Keratinocyte (primary cell): ENCODE measurements at regions not wholly inside any gene's neighbourhood (a gene's known extent, or its start where the extent isn't known, plus 50 kb on each side); places are given as distances from the start of the nearest gene placed in this dataset.

Source experiments
- DNase-seq: peaks from one replicate; pipeline ENCODE4 v3.0.0-alpha.2; 2011; ENCODE audit warnings: low read depth, missing footprints, low spot score
- FAIRE-seq: peaks from 2 replicates; lab custom pipeline; 2011; peaks lifted over from hg19 to GRCh38; lab: Jason Lieb, UNC
- H2AFZ ChIP-seq: 2 replicates; pipeline ENCODE4 v1.6.0; 2012; ENCODE audit warnings: low read length, control low read depth, inconsistent platforms; ENCODE audit not compliant: control insufficient read depth
- H3K27ac ChIP-seq: 2 replicates; pipeline ENCODE4 v1.5.1; 2011; ENCODE audit warnings: low read length; ENCODE audit not compliant: control insufficient read depth, insufficient read depth
- H3K27me3 ChIP-seq: 3 replicates; pipeline ENCODE4 v1.6.0; 2011; ENCODE audit warnings: low read length; ENCODE audit not compliant: control insufficient read depth, insufficient read depth; ENCODE audit errors: extremely low read depth
- H3K36me3 ChIP-seq, 2 experiments: 2 replicates in 1 of 2; 3 replicates in 1 of 2; pipeline ENCODE4 v1.5.1; 2011; ENCODE audit warnings: low read length in 2 of 2, mild to moderate bottlenecking in 1 of 2; ENCODE audit not compliant: control insufficient read depth in 2 of 2, insufficient read depth in 2 of 2; ENCODE audit errors: extremely low read depth in 1 of 2
- H3K4me1 ChIP-seq: 3 replicates; pipeline ENCODE4 v1.5.1; 2011; ENCODE audit warnings: low read length; ENCODE audit not compliant: control insufficient read depth, insufficient read depth; ENCODE audit errors: extremely low read depth
- H3K4me2 ChIP-seq: 3 replicates; pipeline ENCODE4 v1.6.0; 2011; ENCODE audit warnings: low read depth, low read length; ENCODE audit not compliant: control insufficient read depth, insufficient read depth; ENCODE audit errors: extremely low read depth
- H3K4me3 ChIP-seq, 3 experiments: fragments of 200-600 bp in 1 of 3; sonication (generic) in 1 of 3; 2 replicates in 2 of 3; 3 replicates in 1 of 3; pipeline ENCODE4 v1.5.1; 2011 to 2016; ENCODE audit warnings: low read length in 3 of 3, mild to moderate bottlenecking in 3 of 3, control low read depth in 2 of 3, inconsistent platforms in 1 of 3, low read depth in 1 of 3, mixed read lengths in 1 of 3, mixed run types in 1 of 3, moderate library complexity in 1 of 3; ENCODE audit not compliant: control insufficient read depth in 2 of 3, insufficient read depth in 2 of 3; ENCODE audit errors: extremely low read depth in 1 of 3
- H3K79me2 ChIP-seq: 2 replicates; pipeline ENCODE4 v1.6.0; 2012; ENCODE audit warnings: low read length; ENCODE audit not compliant: control insufficient read depth, insufficient read depth
- H3K9ac ChIP-seq: 3 replicates; pipeline ENCODE4 v1.6.0; 2011; ENCODE audit warnings: low read length; ENCODE audit not compliant: control insufficient read depth, insufficient read depth; ENCODE audit errors: extremely low read depth
- H3K9me1 ChIP-seq: 3 replicates; pipeline ENCODE4 v1.6.0; 2011; ENCODE audit warnings: low read length; ENCODE audit not compliant: control insufficient read depth, insufficient read depth; ENCODE audit errors: extremely low read depth
- H3K9me3 ChIP-seq: 2 replicates; pipeline ENCODE4 v1.5.1; 2012; ENCODE audit warnings: low read depth, low read length; ENCODE audit not compliant: control insufficient read depth
- H4K20me1 ChIP-seq: 3 replicates; pipeline ENCODE4 v1.6.0; 2011; ENCODE audit warnings: low read length; ENCODE audit not compliant: control insufficient read depth, insufficient read depth; ENCODE audit errors: extremely low read depth
- EZH2 ChIP-seq: IDR thresholded peaks from one replicate; pipeline ENCODE4 v1.6.1; 2012; ENCODE audit warnings: inconsistent platforms, mild to moderate bottlenecking, low read length, moderate library complexity
- dilution Hi-C: fragments of 300-500 bp; cut with MboI; formaldehyde crosslinking; loops from one replicate; pipeline ENCODE4 v1.7.0; 2020; ENCODE audit warnings: low sequenced_read_pairs; ENCODE audit not compliant: extremely low pct_ligation_motif_present
- TF ChIP-seq, protein P1 (sequence below), 3 experiments: IDR thresholded peaks in 1 of 3; conservative IDR thresholded peaks in 1 of 3; optimal IDR thresholded peaks in 1 of 3; 2 replicates in 2 of 3; 3 replicates in 1 of 3; pipeline versions ENCODE3 to v1.5.1; 2011; ENCODE audit warnings: low read length in 3 of 3, mild to moderate bottlenecking in 3 of 3, moderate library complexity in 2 of 3, control low read depth in 1 of 3, inconsistent platforms in 1 of 3; ENCODE audit not compliant: insufficient read depth in 2 of 3; ENCODE audit errors: extremely low read depth in 1 of 3

- H3K4me3 ChIP-seq, result no peak overlapping the region
- no peaks in the 10 kb centered on the region for H3K27me3 ChIP-seq
- dilution Hi-C loops, result no loop called here
- H3K9ac ChIP-seq, result no peak overlapping the region
- H3K9me1 ChIP-seq, result no peaks in the 10 kb centered on the region
- H2AFZ ChIP-seq, result no peak overlapping the region
- H3K27ac ChIP-seq, result no peak overlapping the region
- DNase-seq (no peak), FAIRE-seq (no peak)
- no peak overlapping the region for H3K4me2 ChIP-seq
- no peaks in the 10 kb centered on the region for H3K4me1 ChIP-seq
- H3K36me3 ChIP-seq, result no peaks in the 10 kb centered on the region
- peaks cover 2% of the 10 kb centered on the region for H3K9me3 ChIP-seq
- no peaks in the 10 kb centered on the region for H4K20me1 ChIP-seq
- TF ChIP-seq EZH2, result no peak
- TF ChIP-seq, protein P1, sequence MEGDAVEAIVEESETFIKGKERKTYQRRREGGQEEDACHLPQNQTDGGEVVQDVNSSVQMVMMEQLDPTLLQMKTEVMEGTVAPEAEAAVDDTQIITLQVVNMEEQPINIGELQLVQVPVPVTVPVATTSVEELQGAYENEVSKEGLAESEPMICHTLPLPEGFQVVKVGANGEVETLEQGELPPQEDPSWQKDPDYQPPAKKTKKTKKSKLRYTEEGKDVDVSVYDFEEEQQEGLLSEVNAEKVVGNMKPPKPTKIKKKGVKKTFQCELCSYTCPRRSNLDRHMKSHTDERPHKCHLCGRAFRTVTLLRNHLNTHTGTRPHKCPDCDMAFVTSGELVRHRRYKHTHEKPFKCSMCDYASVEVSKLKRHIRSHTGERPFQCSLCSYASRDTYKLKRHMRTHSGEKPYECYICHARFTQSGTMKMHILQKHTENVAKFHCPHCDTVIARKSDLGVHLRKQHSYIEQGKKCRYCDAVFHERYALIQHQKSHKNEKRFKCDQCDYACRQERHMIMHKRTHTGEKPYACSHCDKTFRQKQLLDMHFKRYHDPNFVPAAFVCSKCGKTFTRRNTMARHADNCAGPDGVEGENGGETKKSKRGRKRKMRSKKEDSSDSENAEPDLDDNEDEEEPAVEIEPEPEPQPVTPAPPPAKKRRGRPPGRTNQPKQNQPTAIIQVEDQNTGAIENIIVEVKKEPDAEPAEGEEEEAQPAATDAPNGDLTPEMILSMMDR (optimal IDR thresholded peaks at IDR 0.05 in 1 of 3, IDR thresholded peaks at IDR 0.05 in 1 of 3, conservative IDR thresholded peaks at IDR 0.05 in 1 of 3; ENCODE audit: extremely low read depth in 1 of 3, insufficient read depth in 2 of 3, low read length in 3 of 3), result no peak
- H3K79me2 ChIP-seq, result no peaks in the 10 kb centered on the region
Observed at GRCh38 chr5:90134892-90135291, 274.7 kb downstream of the CETN3 start.

DNA sequence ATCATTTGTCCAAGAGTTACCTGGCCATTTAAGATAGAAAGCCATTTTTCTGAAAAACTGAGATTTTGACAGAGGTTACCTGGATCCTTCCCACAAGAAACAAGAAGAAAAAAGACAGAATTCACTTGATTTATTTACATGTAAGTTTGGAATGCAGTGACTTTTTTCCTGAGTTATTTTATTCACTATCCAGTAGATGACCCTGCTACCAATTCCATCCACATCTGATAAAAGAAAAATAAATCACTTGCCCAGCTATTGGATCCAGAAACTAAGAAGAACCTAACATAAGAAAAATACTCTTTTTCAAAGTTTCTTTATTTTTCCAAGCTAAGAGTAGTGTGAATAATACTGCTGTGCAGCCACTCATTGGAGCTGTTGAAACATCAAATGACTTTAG, 275.2 kb downstream of the CETN3 start:
- Histone ChIP-seq H3K4me2 (no peak overlapping the region), H3K27me3 (no peaks in the 10 kb centered on the region), H3K4me3 (no peak overlapping the region), H3K79me2 (no peaks in the 10 kb centered on the region), H3K9me3 (peaks cover 2% of the 10 kb centered on the region), H3K27ac (no peak overlapping the region), H3K9ac (no peak overlapping the region), H2AFZ (no peak overlapping the region), H3K36me3 (no peaks in the 10 kb centered on the region), H3K9me1 (no peaks in the 10 kb centered on the region), H4K20me1 (no peaks in the 10 kb centered on the region), H3K4me1 (no peaks in the 10 kb centered on the region)
- DNase-seq (no peak), FAIRE-seq (no peak)
- dilution Hi-C loops, result no loop called here
- TF ChIP-seq EZH2, result no peak
- TF ChIP-seq, protein P1 (optimal IDR thresholded peaks at IDR 0.05 in 1 of 3, IDR thresholded peaks at IDR 0.05 in 1 of 3, conservative IDR thresholded peaks at IDR 0.05 in 1 of 3; ENCODE audit: extremely low read depth in 1 of 3, insufficient read depth in 2 of 3, low read length in 3 of 3), result no peak
